ENCODE measurements at regions not wholly inside any gene's neighbourhood (a gene's known extent, or its start where the extent isn't known, plus 50 kb on each side); places are given as distances from the start of the nearest gene placed in this dataset.

DNA sequence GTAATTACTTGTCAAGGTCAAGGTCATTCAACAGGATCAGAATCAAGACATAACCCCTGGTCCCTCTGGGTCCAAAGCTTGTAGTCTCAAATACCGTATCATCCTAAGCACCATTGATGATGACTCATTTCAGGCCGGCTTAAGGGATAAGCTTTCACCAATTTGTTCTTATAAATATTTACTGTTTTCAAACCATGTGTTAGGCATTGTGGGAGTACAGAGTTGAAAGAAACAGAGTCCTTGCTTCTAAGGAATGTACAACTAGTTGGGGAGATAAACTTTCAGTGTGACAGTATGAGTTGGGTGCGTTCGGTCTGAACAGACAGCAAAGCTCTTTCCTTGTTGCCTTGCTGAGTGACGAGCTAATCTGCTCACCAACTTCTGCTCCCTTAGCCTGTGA is 183.5 kb upstream of the MAF start:
- no peaks in the 10 kb centered on the region for H3K36me3 Mint-ChIP-seq (ENCODE audit: unreplicated experiment)
- no peaks in the 10 kb centered on the region for H3K9me3 Mint-ChIP-seq (ENCODE audit: unreplicated experiment)
- no peak overlapping the region for H3K4me3 Mint-ChIP-seq (ENCODE audit: unreplicated experiment)
- peaks cover 4% of the 10 kb centered on the region for H3K4me1 Mint-ChIP-seq (ENCODE audit: low read depth, unreplicated experiment)
- DNase-seq = no peak
- H3K27me3 Mint-ChIP-seq (ENCODE audit: unreplicated experiment) = no peaks in the 10 kb centered on the region
- H3K27ac Mint-ChIP-seq (ENCODE audit: unreplicated experiment) = no peak overlapping the region
- TF ChIP-seq, protein P1, sequence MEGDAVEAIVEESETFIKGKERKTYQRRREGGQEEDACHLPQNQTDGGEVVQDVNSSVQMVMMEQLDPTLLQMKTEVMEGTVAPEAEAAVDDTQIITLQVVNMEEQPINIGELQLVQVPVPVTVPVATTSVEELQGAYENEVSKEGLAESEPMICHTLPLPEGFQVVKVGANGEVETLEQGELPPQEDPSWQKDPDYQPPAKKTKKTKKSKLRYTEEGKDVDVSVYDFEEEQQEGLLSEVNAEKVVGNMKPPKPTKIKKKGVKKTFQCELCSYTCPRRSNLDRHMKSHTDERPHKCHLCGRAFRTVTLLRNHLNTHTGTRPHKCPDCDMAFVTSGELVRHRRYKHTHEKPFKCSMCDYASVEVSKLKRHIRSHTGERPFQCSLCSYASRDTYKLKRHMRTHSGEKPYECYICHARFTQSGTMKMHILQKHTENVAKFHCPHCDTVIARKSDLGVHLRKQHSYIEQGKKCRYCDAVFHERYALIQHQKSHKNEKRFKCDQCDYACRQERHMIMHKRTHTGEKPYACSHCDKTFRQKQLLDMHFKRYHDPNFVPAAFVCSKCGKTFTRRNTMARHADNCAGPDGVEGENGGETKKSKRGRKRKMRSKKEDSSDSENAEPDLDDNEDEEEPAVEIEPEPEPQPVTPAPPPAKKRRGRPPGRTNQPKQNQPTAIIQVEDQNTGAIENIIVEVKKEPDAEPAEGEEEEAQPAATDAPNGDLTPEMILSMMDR (IDR thresholded peaks at IDR 0.05; ENCODE audit: partially characterized antibody, unreplicated experiment) = no peak

DNA sequence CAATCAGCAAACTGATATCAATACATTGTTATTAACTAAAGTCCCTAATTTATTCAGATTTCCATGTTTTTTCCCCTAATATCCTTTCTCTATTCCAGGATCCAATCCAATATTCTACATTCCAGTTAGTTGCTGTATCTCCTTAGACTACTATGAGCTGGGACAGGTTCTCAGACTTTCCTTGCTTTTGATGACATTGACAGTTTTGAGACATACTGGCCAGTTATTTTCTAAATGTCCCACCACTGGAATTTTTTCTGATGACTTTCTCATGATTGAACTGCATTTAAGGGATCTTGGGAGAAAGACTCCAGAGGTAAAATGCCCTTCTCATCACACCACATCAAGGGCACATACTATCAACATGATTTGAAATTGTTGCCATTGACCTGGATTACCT is 177.1 kb upstream of the MAF start:
- H3K27me3 Mint-ChIP-seq (ENCODE audit: unreplicated experiment) = peaks cover 5% of the 10 kb centered on the region
- TF ChIP-seq, protein P1 (IDR thresholded peaks at IDR 0.05; ENCODE audit: partially characterized antibody, unreplicated experiment) = no peak
- H3K36me3 Mint-ChIP-seq (ENCODE audit: unreplicated experiment) = no peaks in the 10 kb centered on the region
- DNase-seq = no peak
- H3K27ac Mint-ChIP-seq (ENCODE audit: unreplicated experiment) = peak overlapping the region; percentile 91
- peaks cover 35% of the 10 kb centered on the region for H3K4me1 Mint-ChIP-seq (ENCODE audit: low read depth, unreplicated experiment)
- H3K9me3 Mint-ChIP-seq (ENCODE audit: unreplicated experiment) = peaks cover 7% of the 10 kb centered on the region
- peak overlapping the region; percentile 8 for H3K4me3 Mint-ChIP-seq (ENCODE audit: unreplicated experiment)

DNA sequence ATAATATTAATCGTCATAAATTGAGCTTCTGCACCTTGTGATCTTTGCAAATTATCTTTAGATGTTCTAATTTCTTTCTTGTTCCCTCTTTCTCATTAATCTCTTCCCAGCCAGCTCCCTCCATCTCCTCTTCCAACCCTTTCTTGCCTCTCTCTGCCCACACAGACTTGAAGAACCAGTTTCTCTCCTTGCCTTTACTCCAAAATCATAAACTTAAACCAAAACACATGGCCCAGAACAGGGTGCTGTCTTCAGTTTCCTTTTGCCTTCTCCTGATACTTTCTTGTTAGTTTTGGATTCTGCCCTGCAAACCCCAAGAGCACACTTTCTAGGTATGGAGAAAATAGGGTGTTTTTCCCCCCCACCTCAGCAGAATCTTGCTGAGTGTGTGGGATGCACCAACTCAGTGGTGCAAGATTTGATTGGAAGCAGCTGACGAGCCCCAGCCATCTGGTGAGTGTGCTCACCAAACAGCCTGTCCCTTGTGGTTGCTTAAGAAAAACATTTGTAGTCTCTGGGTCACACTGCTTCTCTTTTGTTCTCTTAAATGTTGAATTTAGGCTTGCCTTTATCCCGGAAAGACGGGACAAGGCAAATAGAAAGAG is 175.8 kb upstream of the MAF start:
- H3K4me3 Mint-ChIP-seq (ENCODE audit: unreplicated experiment) = peak overlapping the region; percentile 44
- H3K36me3 Mint-ChIP-seq (ENCODE audit: unreplicated experiment) = no peaks in the 10 kb centered on the region
- peak overlapping the region; percentile 98 for H3K27ac Mint-ChIP-seq (ENCODE audit: unreplicated experiment)
- DNase-seq = peak; percentile 46
- peaks cover 7% of the 10 kb centered on the region for H3K9me3 Mint-ChIP-seq (ENCODE audit: unreplicated experiment)
- H3K27me3 Mint-ChIP-seq (ENCODE audit: unreplicated experiment) = peaks cover 5% of the 10 kb centered on the region
- H3K4me1 Mint-ChIP-seq (ENCODE audit: low read depth, unreplicated experiment) = peaks cover 47% of the 10 kb centered on the region
- TF ChIP-seq, protein P1 (IDR thresholded peaks at IDR 0.05; ENCODE audit: partially characterized antibody, unreplicated experiment) = no peak

DNA sequence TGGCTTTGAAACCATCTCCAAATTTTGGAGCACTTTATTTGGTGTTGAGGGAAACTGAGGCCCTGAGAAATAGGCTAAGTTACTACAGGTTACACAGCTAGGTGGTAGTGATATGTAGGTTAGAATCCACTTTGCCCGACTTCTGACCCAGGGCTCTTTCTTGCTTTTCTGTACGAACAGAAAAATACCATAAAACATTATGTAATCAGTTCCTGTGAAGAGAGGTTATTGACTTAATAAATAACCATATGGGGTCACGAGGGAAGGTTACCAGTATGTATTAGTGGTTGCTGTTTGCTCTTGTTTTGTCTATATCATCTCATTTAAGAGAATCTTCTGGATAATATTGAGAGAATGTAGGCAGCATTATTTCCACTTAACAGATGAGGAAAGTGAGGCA is 172.2 kb upstream of the MAF start:
- no peak for DNase-seq
- Mint-ChIP-seq H3K4me1 (ENCODE audit: low read depth, unreplicated experiment) (peaks cover 72% of the 10 kb centered on the region), H3K9me3 (ENCODE audit: unreplicated experiment) (peaks cover 15% of the 10 kb centered on the region), H3K4me3 (ENCODE audit: unreplicated experiment) (no peak overlapping the region), H3K36me3 (ENCODE audit: unreplicated experiment) (no peaks in the 10 kb centered on the region), H3K27ac (ENCODE audit: unreplicated experiment) (peak overlapping the region; percentile 60), H3K27me3 (ENCODE audit: unreplicated experiment) (peaks cover 5% of the 10 kb centered on the region)
- TF ChIP-seq, protein P1 (IDR thresholded peaks at IDR 0.05; ENCODE audit: partially characterized antibody, unreplicated experiment) = no peak

DNA sequence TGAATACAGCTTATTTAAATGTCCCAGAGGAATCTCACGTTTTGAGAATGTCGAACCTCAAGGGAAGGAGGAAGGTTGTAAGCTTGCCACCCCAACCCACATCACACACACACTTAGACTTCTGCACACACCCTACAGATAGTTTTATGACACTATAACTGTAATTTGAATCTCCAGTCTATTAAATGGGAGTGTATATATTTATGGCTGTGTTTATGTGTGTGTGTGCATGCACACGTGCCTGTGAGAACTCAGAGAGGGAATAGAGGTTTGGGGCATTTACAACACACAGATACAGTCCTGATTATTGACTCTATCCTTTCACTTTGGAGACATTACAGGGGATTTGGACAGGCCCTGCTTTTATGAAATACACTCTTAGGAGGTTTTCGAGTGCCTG is 171.5 kb upstream of the MAF start:
- TF ChIP-seq, protein P1 (IDR thresholded peaks at IDR 0.05; ENCODE audit: partially characterized antibody, unreplicated experiment) = no peak
- H3K4me1 Mint-ChIP-seq (ENCODE audit: low read depth, unreplicated experiment) = peaks cover 71% of the 10 kb centered on the region
- H3K9me3 Mint-ChIP-seq (ENCODE audit: unreplicated experiment) = peaks cover 15% of the 10 kb centered on the region
- H3K27ac Mint-ChIP-seq (ENCODE audit: unreplicated experiment) = peak overlapping the region; percentile 60
- no peaks in the 10 kb centered on the region for H3K36me3 Mint-ChIP-seq (ENCODE audit: unreplicated experiment)
- H3K4me3 Mint-ChIP-seq (ENCODE audit: unreplicated experiment) = peak overlapping the region; percentile 63
- H3K27me3 Mint-ChIP-seq (ENCODE audit: unreplicated experiment) = peaks cover 5% of the 10 kb centered on the region
- no peak for DNase-seq

Measured in glutamatergic neuron (in vitro differentiated cells).